Common myeloid progenitor, CD34-positive (primary cell): ENCODE measurements at regions not wholly inside any gene's neighbourhood (a gene's known extent, or its start where the extent isn't known, plus 50 kb on each side); places are given as distances from the start of the nearest gene placed in this dataset.

ENCODE experiments used
- CTCF ChIA-PET: fragments of 350-600 bp; sonication (Branson Sonifier 250); formaldehyde crosslinking; loops from one replicate; lab custom pipeline; 2021; ENCODE audit warnings: antibody characterized with exemption; lab: Charles Lee
- POLR2A ChIA-PET: fragments of 350-600 bp; sonication (Branson Sonifier 250); formaldehyde crosslinking; loops from one replicate; lab custom pipeline; 2021; ENCODE audit warnings: antibody characterized with exemption; lab: Charles Lee
- DNase-seq, 3 donors: peaks; one replicate each; pipeline versions ENCODE4 v3.0.0 to v3.0.0-alpha.2; 2013
- H3K27ac ChIP-seq, 2 experiments: 1 replicate in 1 of 2; 2 replicates in 1 of 2; pipeline ENCODE4 v1.7.0; 2013; ENCODE audit warnings: inconsistent platforms in 2 of 2, low read length in 2 of 2, mild to moderate bottlenecking in 2 of 2, low read depth in 1 of 2, moderate library complexity in 1 of 2; ENCODE audit not compliant: severe bottlenecking in 2 of 2, insufficient read depth in 1 of 2, poor library complexity in 1 of 2
- H3K27me3 ChIP-seq, 5 experiments: replicated peaks in 2 of 5; 1 replicate in 3 of 5; 2 replicates in 2 of 5; pipeline versions ENCODE4 v1.6.1 to v1.7.0; 2013; ENCODE audit warnings: low read length in 4 of 5, mild to moderate bottlenecking in 2 of 5, moderate library complexity in 2 of 5, inconsistent platforms in 1 of 5; ENCODE audit not compliant: insufficient read depth in 5 of 5, control insufficient read depth in 4 of 5
- H3K36me3 ChIP-seq, 4 experiments: 1 replicate in 2 of 4; 2 replicates in 2 of 4; pipeline versions ENCODE4 v1.6.1 to v1.7.0; 2013; ENCODE audit warnings: low read length in 3 of 4, control low read depth in 1 of 4, mild to moderate bottlenecking in 1 of 4; ENCODE audit not compliant: control insufficient read depth in 4 of 4, insufficient read depth in 4 of 4
- H3K4me1 ChIP-seq, 4 experiments: 1 replicate in 3 of 4; 2 replicates in 1 of 4; pipeline versions ENCODE4 v1.6.1 to v1.7.1; 2013; ENCODE audit warnings: low read length in 3 of 4, mild to moderate bottlenecking in 3 of 4, control low read depth in 1 of 4, inconsistent platforms in 1 of 4, moderate library complexity in 1 of 4; ENCODE audit not compliant: control insufficient read depth in 4 of 4, insufficient read depth in 4 of 4; ENCODE audit errors: control extremely low read depth in 1 of 4
- H3K4me3 ChIP-seq, 7 experiments: 1 replicate in 4 of 7; 2 replicates in 3 of 7; pipeline versions ENCODE4 v1.5.1 to v1.7.0; 2013; ENCODE audit warnings: mild to moderate bottlenecking in 7 of 7, low read length in 6 of 7, moderate library complexity in 6 of 7, inconsistent platforms in 2 of 7, low read depth in 2 of 7, control low read depth in 1 of 7; ENCODE audit not compliant: insufficient read depth in 4 of 7, control insufficient read depth in 1 of 7; ENCODE audit errors: extremely low read depth in 1 of 7
- H3K9me3 ChIP-seq, 5 experiments: 1 replicate in 4 of 5; 2 replicates in 1 of 5; pipeline versions ENCODE4 v1.6.1 to v1.7.1; 2013; ENCODE audit warnings: low read length in 4 of 5, mild to moderate bottlenecking in 2 of 5, inconsistent platforms in 1 of 5, low read depth in 1 of 5, moderate library complexity in 1 of 5; ENCODE audit not compliant: control insufficient read depth in 4 of 5, insufficient read depth in 2 of 5; ENCODE audit errors: control extremely low read depth in 1 of 5
- WGBS: methylation state at CpG from one replicate; pipeline ENCODE4 v1.1.5; 2013; ENCODE audit not compliant: insufficient coverage; 5-methylcytosine and 5-hydroxymethylcytosine counted together

GRCh38 chr3:159458010-159458409 is 530.6 kb upstream of the IL12A start:
- no peaks in the 10 kb centered on the region for H3K27me3 ChIP-seq
- no peaks in the 10 kb centered on the region for H3K4me1 ChIP-seq
- DNase-seq = no peak
- H3K9me3 ChIP-seq = no peaks in the 10 kb centered on the region
- 86% methylated on average over 1 of the region's 2 CpGs for WGBS
- ChIA-PET CTCF (no interaction called here), POLR2A (no interaction called here)
- H3K36me3 ChIP-seq = no peaks in the 10 kb centered on the region
- H3K27ac ChIP-seq = no peak overlapping the region
- H3K4me3 ChIP-seq = no peak overlapping the region

- no CpG with 5 or more reads among the region's 2 CpGs for WGBS
- no peaks in the 10 kb centered on the region for H3K36me3 ChIP-seq
- no peaks in the 10 kb centered on the region for H3K27me3 ChIP-seq
- ChIA-PET POLR2A (no interaction called here), CTCF (no interaction called here)
- no peaks in the 10 kb centered on the region for H3K4me1 ChIP-seq
- no peak overlapping the region for H3K27ac ChIP-seq
- no peak for DNase-seq
- H3K9me3 ChIP-seq = no peaks in the 10 kb centered on the region
- no peak overlapping the region for H3K4me3 ChIP-seq
These were observed 529.7 kb upstream of the IL12A start for GRCh38 chr3:159458982-159459381.

- Histone ChIP-seq H3K4me3 (no peak overlapping the region), H3K27me3 (no peaks in the 10 kb centered on the region), H3K4me1 (no peaks in the 10 kb centered on the region), H3K36me3 (no peaks in the 10 kb centered on the region), H3K27ac (no peak overlapping the region), H3K9me3 (no peaks in the 10 kb centered on the region)
- no peak for DNase-seq
- ChIA-PET CTCF (no interaction called here), POLR2A (no interaction called here)
- WGBS = no CpG with 5 or more reads among the region's 4 CpGs
These were observed 516.0 kb upstream of the IL12A start for GRCh38 chr3:159472611-159473010.

- Histone ChIP-seq H3K27ac (no peak overlapping the region), H3K9me3 (no peaks in the 10 kb centered on the region), H3K27me3 (no peaks in the 10 kb centered on the region), H3K4me3 (no peak overlapping the region), H3K4me1 (no peaks in the 10 kb centered on the region), H3K36me3 (no peaks in the 10 kb centered on the region)
- WGBS = no CpG with 5 or more reads among the region's 1 CpG
- ChIA-PET CTCF (no interaction called here), POLR2A (no interaction called here)
- DNase-seq = no peak
These were observed 515.4 kb upstream of the IL12A start for GRCh38 chr3:159473206-159473605.

GRCh38 chr3:159480046-159480445 is 508.6 kb upstream of the IL12A start:
- ChIA-PET POLR2A (no interaction called here), CTCF (no interaction called here)
- no peaks in the 10 kb centered on the region for H3K4me1 ChIP-seq
- no peaks in the 10 kb centered on the region for H3K27me3 ChIP-seq
- no peak overlapping the region for H3K4me3 ChIP-seq
- DNase-seq = no peak
- H3K9me3 ChIP-seq = no peaks in the 10 kb centered on the region
- H3K27ac ChIP-seq = no peak overlapping the region
- H3K36me3 ChIP-seq = no peaks in the 10 kb centered on the region

GRCh38 chr3:159482241-159482993 is 506.2 kb upstream of the IL12A start:
- H3K4me3 ChIP-seq = no peak overlapping the region
- no peaks in the 10 kb centered on the region for H3K27me3 ChIP-seq
- no peak for DNase-seq
- CTCF ChIA-PET = no interaction called here
- no peaks in the 10 kb centered on the region for H3K36me3 ChIP-seq
- POLR2A ChIA-PET = no interaction called here
- peaks cover 0 to 1% (median 0%) of the 10 kb centered on the region in 5 experiments for H3K9me3 ChIP-seq
- H3K4me1 ChIP-seq = no peaks in the 10 kb centered on the region
- no peak overlapping the region for H3K27ac ChIP-seq
- WGBS = 100% methylated on average over 1 of the region's 3 CpGs

GRCh38 chr3:159482994-159483367 is 505.7 kb upstream of the IL12A start:
- no peak overlapping the region for H3K4me3 ChIP-seq
- H3K27ac ChIP-seq = no peak overlapping the region
- no peak for DNase-seq
- peaks cover 0 to 2% (median 0%) of the 10 kb centered on the region in 5 experiments for H3K9me3 ChIP-seq
- H3K36me3 ChIP-seq = no peaks in the 10 kb centered on the region
- H3K4me1 ChIP-seq = no peaks in the 10 kb centered on the region
- 68% methylated on average over 2 of the region's 5 CpGs for WGBS
- CTCF ChIA-PET = no interaction called here
- no peaks in the 10 kb centered on the region for H3K27me3 ChIP-seq
- POLR2A ChIA-PET = no interaction called here
